GM19043 (cell line): ENCODE measurements at regions not wholly inside any gene's neighbourhood (a gene's known extent, or its start where the extent isn't known, plus 50 kb on each side); places are given as distances from the start of the nearest gene placed in this dataset.

Experiments
- ATAC-seq: cut with Tn5 transposase; IDR thresholded peaks from one replicate; pipeline ENCODE4 v1.9.1; 2021; ENCODE audit warnings: low read depth; ENCODE audit not compliant: unreplicated experiment

GRCh38 chr17:45677770-45678169 lies 106.3 kb upstream of the CRHR1 start:
- ATAC-seq, result no peak

- ATAC-seq, result no peak
Observed at GRCh38 chr17:45679426-45679825, 104.7 kb upstream of the CRHR1 start.

- no peak for ATAC-seq
Observed at GRCh38 chr17:45680360-45680759, 103.8 kb upstream of the CRHR1 start.

GRCh38 chr17:45681706-45682105 lies 102.4 kb upstream of the CRHR1 start:
- no peak for ATAC-seq

GRCh38 chr17:45686250-45686649 lies 97.9 kb upstream of the CRHR1 start:
- no peak for ATAC-seq

- ATAC-seq, result no peak
Observed at GRCh38 chr17:45687594-45687993, 96.5 kb upstream of the CRHR1 start.

- ATAC-seq, result no peak
Observed at GRCh38 chr17:45688353-45688752, 95.8 kb upstream of the CRHR1 start.

- ATAC-seq, result no peak
Observed at GRCh38 chr17:45688820-45689219, 95.3 kb upstream of the CRHR1 start.

GRCh38 chr17:45689451-45689850 lies 94.7 kb upstream of the CRHR1 start:
- ATAC-seq, result no peak

GRCh38 chr17:45690625-45691275 lies 93.4 kb upstream of the CRHR1 start:
- no peak for ATAC-seq

- no peak for ATAC-seq
Observed at GRCh38 chr17:45692661-45693060, 91.5 kb upstream of the CRHR1 start.

- no peak for ATAC-seq
Observed at GRCh38 chr17:45693792-45694191, 90.3 kb upstream of the CRHR1 start.

GRCh38 chr17:45696442-45696841 lies 87.7 kb upstream of the CRHR1 start:
- no peak for ATAC-seq

- ATAC-seq, result no peak
Observed at GRCh38 chr17:45697076-45697475, 87.0 kb upstream of the CRHR1 start.

GRCh38 chr17:45700171-45701090 lies 83.7 kb upstream of the CRHR1 start:
- no peak for ATAC-seq

GRCh38 chr17:45702666-45703266 lies 81.4 kb upstream of the CRHR1 start:
- no peak for ATAC-seq

GRCh38 chr17:45703348-45703747 lies 80.8 kb upstream of the CRHR1 start:
- ATAC-seq, result no peak

GRCh38 chr17:45703806-45704205 lies 80.3 kb upstream of the CRHR1 start:
- ATAC-seq, result no peak

- ATAC-seq, result no peak
Observed at GRCh38 chr17:45704251-45704650, 79.9 kb upstream of the CRHR1 start.

GRCh38 chr17:45705123-45706009 lies 78.8 kb upstream of the CRHR1 start:
- no peak for ATAC-seq

GRCh38 chr17:45706033-45706432 lies 78.1 kb upstream of the CRHR1 start:
- ATAC-seq, result no peak
